ENCODE measurements at regions not wholly inside any gene's neighbourhood (a gene's known extent, or its start where the extent isn't known, plus 50 kb on each side); places are given as distances from the start of the nearest gene placed in this dataset.

- DNase-seq (ENCODE audit: low read depth in 3 of 3): no peak
Measured at GRCh38 chr20:22504829-22505377, 79.5 kb downstream of the FOXA2 start.

GRCh38 chr20:22503577-22503976, 80.8 kb downstream of the FOXA2 start:
- DNase-seq (ENCODE audit: low read depth in 3 of 3): no peak

DNA sequence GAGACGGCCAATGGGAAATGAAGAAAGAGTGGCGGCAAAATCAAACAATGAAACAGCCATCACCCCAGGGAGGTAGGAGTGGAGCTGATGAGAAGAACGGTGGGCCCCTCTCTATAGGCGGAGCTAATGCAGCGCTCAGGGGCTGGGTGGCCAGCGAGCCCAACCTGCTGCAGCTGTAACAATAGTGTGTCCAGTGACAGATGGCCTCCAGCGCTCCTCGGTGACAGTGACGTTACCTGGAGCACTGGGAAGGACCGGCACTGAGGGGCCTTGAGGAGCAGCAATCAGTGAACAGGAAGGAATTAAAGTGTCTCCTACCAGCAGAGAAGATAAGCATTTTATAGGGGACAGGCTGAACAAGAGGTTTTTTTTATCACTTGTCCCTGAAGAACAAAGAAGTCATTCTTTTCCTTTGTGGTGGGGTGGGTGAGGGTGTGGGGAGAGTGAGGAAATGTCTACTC, 81.6 kb downstream of the FOXA2 start:
- DNase-seq (ENCODE audit: low read depth in 3 of 3): no peak

- no peak for DNase-seq (ENCODE audit: low read depth in 3 of 3)
Measured at GRCh38 chr20:22501566-22502344, 82.6 kb downstream of the FOXA2 start.

DNA sequence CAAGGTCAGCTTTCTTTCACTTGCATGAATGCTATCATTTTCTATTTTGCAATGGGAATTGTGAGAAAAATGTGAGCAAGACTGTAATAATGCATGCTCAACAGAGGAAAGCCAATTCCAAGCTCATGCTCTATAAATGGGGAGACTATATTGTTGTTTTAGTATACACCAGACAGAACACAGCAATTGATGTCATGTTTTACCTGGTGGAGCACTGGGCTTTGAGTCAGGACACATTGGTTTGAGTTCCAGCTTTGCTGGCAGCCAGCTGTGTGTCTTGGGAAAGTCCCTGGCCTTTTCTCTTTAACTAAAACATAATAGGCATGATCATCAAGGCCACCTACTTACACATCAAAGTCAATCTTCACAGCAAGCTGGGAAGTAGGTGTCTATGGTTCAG, 83.3 kb downstream of the FOXA2 start:
- DNase-seq (ENCODE audit: low read depth in 3 of 3): no peak

- no peak for DNase-seq (ENCODE audit: low read depth in 3 of 3)
Measured at GRCh38 chr20:22499515-22500166, 84.7 kb downstream of the FOXA2 start.

GRCh38 chr20:22496817-22497216, 87.6 kb downstream of the FOXA2 start:
- no peak for DNase-seq (ENCODE audit: low read depth in 3 of 3)

DNA sequence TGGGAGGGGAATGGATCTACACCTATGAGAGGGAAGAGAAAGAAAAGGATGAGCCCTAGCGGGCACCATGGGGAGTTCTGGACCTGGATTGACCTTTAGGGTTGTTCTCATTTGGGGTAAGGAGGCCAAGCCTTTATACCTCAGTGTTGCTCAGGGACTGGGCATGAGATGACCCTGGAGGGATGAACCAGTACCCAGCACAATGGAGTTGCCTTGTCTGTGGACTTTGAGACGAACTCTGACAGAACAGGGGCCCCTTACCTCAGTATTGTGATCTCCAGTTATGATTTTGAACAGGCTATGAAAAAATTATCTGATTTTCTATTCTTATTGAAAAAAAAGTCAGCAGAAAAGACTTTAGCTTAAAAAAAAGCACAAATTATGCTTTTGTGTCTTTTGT, 88.6 kb downstream of the FOXA2 start:
- DNase-seq (ENCODE audit: low read depth in 3 of 3): no peak

DNA sequence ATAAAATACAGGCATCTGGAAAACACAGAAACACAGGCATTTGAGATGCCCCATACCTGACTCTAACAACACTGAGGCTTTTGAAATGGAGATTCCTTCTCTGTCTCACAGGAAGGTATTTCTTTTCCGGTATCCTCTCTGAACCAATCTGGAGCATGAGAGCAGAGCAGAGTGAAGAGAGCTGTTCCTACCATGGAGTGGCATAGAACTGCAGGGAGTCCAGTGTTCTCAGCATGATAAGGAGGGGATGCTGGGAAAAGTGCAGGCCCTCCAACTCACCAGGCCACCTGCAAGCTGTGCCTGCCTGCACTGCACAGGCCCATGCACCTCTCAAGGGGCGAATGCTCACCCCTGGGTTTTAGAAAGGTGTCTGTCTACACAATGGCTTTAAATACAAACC, 89.2 kb downstream of the FOXA2 start:
- no peak for DNase-seq (ENCODE audit: low read depth in 3 of 3)

DNA sequence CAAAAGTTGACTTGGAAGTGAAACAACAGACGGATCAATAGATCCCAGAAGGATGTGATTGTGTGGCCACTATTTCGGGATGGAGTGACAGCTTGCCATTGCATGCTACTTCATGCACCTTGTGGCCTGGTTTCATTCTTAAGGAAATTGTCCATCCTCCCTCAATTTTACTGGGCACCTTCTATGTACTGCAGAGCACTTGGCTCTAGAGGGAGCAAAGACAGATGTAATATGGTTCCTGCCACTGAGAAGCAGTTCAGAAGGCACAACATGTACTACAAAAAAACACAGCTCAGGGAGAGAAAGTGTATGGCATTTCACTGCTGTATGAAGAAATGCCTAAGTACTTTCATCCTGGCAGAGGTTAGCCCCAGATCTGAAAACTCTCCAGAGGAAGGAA, 91.9 kb downstream of the FOXA2 start:
- no peak for DNase-seq (ENCODE audit: low read depth in 3 of 3)

DNA sequence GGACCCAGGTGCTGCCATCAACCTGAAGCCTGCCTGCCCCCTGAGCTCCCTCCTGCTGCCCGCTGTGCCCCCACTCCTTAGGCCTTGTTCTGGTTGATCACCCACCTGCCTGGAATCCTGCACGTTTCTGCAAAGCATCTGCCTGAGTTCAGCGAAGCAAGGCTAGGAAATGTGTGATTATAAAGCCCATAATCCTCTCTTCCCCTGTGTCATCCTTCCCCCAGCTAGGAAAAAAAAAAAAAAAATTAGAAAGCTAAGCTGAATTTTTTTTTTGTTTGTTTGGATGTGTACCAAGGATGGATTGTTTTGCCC, 93.2 kb downstream of the FOXA2 start:
- DNase-seq (ENCODE audit: low read depth in 3 of 3): no peak

DNA sequence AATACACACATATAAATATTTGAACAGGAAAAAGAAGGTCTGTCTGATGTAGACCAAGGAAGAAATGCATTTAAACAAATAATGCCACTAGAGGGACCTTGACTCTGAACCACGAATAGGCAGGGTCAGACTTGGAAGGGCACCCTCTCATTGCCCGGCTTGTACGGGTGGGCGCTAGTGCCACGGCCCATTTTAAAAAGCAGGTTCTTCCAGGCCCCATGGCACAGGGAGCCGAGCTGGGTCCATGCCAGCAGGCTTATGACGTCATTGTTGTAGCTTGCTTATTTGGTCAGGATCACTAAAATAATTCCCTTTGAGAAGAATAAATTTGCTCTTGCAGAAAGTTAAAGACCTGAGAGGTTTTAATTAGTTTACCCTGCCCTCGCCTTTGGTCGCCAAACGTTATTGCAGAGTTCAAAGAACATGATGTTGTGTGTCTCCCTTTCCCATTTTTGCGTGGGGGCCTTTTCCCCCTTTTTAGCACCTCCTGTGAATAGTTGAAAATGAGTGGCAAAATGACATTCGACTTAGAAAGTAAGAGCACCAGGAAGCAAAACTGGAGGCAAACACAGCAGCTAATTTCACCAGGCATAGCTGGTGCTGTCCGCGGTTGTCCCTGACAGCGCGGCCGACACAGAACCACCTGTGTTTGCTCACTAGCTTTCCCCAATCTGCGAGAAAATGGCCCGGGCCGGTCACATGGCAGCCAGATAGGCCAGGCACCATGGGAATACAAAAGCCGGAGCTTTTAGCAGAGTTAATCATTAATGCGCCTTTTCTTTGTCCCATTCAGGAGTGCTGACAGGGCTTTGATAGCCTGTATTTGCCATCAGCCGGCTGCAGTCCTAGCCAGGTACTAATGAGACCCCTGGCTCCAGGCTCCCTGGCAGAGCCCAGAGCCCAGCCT, 93.8 kb downstream of the FOXA2 start:
- no peak for DNase-seq (ENCODE audit: low read depth in 3 of 3)

DNA sequence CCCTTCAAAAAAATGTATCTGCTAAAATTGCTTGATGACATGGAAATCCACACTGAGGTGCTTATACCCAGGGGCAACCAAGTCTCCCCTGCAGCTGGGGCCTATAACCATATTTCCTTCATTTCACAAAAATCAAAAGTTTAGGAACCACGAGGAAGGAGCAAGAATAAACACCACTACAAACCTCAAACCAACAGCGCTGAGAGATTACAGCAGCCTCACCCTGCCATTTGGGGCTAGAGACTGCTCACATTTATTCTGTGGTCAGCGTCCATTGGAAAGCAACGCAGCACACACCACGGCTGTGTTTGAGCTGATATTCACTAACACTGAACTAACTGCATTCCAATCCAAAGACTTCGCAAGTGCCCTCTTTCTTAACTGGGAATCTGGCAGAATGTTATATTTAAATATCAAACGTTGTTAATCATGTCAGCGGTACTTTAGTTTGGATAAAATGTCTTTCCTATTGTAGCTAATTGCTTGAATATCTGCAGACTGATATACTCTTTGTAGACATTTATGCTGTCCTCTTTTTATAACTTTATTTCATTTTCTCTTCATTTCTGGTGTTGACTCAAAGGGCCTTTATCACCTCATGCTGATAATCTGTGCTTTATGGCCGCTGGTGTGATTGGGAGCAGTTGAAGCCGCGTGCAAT, 94.6 kb downstream of the FOXA2 start:
- no peak for DNase-seq (ENCODE audit: low read depth in 3 of 3)

- DNase-seq (ENCODE audit: low read depth in 3 of 3): no peak
Measured at GRCh38 chr20:22480336-22480735, 104.0 kb downstream of the FOXA2 start.

GRCh38 chr20:22475662-22476061, 108.7 kb downstream of the FOXA2 start:
- DNase-seq (ENCODE audit: low read depth in 3 of 3): no peak

- no peak for DNase-seq (ENCODE audit: low read depth in 3 of 3)
Measured at GRCh38 chr20:22474224-22474623, 110.1 kb downstream of the FOXA2 start.

DNA sequence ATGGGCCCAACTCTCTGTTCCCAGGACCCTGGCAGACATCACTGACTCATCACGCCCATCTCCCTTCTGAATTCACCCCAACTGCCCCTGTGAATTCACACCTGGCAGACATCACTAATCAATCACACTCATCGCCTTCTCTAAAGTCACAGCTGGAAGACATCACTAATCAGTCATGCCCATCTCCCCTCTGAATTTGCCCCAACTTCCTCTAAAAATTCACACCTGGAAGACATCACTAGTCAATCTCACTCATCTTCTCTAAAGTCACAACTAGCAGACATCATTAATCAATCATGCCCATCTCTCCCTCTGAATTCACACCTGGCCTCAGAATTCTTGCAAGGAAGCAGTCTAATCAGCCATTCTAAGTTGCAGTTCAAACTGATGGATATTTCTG, 111.1 kb downstream of the FOXA2 start:
- no peak for DNase-seq (ENCODE audit: low read depth in 3 of 3)

DNA sequence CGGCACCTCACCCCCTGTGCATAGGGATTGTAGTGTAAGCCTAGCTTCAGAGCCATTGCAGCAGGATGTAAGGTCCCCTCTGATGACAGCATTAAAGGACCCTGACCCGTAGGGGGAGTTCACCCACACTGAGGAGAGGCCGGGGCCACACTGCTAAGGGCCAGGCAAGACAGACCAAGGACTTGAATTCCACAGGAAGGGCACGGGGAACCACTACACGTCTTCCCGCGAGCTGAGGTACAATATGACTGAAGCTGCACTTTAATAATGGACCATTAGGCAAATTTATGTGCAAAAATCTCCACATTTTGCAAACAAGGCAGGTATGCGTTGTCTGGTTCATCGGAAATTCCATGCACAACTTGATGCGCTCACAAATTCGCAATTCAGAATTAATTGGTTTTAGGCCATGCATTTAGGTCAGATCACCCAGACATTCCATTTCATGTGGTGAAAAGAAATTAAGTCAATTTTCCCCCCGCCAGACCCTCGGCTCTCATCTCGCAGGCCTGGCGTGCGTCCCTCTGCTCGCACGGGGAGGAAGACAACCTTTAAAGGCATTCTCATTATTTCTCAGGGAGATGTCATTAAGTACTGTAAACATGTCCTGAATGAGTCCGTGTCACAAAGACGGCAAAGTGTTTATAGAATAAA, 111.8 kb downstream of the FOXA2 start:
- DNase-seq (ENCODE audit: low read depth in 3 of 3): no peak

DNA sequence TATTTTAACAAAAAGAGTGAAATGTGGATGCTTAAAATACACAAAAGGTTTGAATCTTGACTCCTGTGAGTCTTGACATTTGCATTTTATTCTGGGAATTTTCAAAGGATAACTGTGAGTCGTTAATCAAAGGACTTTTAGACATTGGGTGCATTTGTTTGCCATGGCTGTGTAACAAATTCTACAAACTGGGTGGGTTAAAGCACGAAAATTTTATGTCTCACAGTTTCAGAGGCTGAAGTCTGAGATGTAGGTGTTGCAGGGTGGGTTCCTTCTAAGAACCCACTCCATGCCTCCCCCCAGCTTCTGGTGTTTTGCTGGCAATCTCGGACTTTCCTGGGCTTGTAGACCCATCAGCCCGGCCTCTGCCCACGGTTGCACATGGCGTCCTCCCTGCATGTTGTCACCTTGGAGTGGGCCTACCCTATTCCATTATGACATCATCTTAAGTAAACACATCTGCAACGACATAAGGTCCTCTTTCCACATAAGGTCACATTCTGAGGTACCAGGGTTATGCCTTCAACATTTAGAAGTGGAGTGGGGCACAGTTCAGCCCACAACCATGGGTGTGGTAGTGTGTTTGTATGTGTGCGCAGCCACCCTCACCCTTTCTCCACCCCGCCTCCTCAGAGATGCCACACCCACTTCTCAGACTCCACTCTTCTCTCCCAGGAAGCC, 113.1 kb downstream of the FOXA2 start:
- DNase-seq (ENCODE audit: low read depth in 3 of 3): no peak

GRCh38 chr20:22470620-22471026, 113.7 kb downstream of the FOXA2 start:
- DNase-seq (ENCODE audit: low read depth in 3 of 3): no peak
